HepG2 (cell line): ENCODE measurements at regions not wholly inside any gene's neighbourhood (a gene's known extent, or its start where the extent isn't known, plus 50 kb on each side); places are given as distances from the start of the nearest gene placed in this dataset.

Experiments used
- CEBPB ChIP-seq: IDR thresholded peaks from 2 replicates; pipeline ENCODE4 v1.6.1; 2011; ENCODE audit warnings: low read depth, low read length, improper control_type of control experiment, borderline replicate concordance
- EP300 ChIP-seq, 3 experiments: sonication (generic) in 1 of 3; formaldehyde crosslinking in 1 of 3; IDR thresholded peaks; 2 replicates each; pipeline versions ENCODE4 v1.5.1 to v1.6.1; 2011 to 2020; ENCODE audit warnings: low read depth in 2 of 3, low read length in 2 of 3, borderline replicate concordance in 1 of 3, improper control_type of control experiment in 1 of 3, mild to moderate bottlenecking in 1 of 3, missing genetic modification reagents in 1 of 3, moderate library complexity in 1 of 3
- HCFC1 ChIP-seq: fragments of 150-350 bp; IDR thresholded peaks from 2 replicates; pipeline ENCODE4 v1.6.1; 2014; ENCODE audit warnings: low read depth, low read length
- ZBTB21 ChIP-seq: sonication (generic); formaldehyde crosslinking; IDR thresholded peaks from 2 replicates; pipeline ENCODE4 v1.4.0; 2020; ENCODE audit warnings: missing genetic modification reagents
- ZNF577 ChIP-seq: sonication (generic); formaldehyde crosslinking; IDR thresholded peaks from 2 replicates; pipeline ENCODE4 v1.4.0; 2020; ENCODE audit warnings: mild to moderate bottlenecking, low read depth, missing genetic modification reagents, borderline replicate concordance
- ZNF83 ChIP-seq: sonication (generic); formaldehyde crosslinking; IDR thresholded peaks from 2 replicates; pipeline ENCODE4 v1.4.0; 2020; ENCODE audit warnings: missing genetic modification reagents, mild to moderate bottlenecking, borderline replicate concordance
- TF ChIP-seq, protein P1 (sequence below): sonication (generic); formaldehyde crosslinking; IDR thresholded peaks from 2 replicates; pipeline ENCODE4 v1.5.0; 2020; ENCODE audit warnings: mild to moderate bottlenecking, missing genetic modification reagents, moderate library complexity
- TF ChIP-seq, protein P2 (sequence below): sonication (generic); formaldehyde crosslinking; IDR thresholded peaks from 2 replicates; pipeline ENCODE4 v1.5.1; 2020; ENCODE audit warnings: mild to moderate bottlenecking, missing genetic modification reagents, moderate library complexity

- TF ChIP-seq, protein P1, sequence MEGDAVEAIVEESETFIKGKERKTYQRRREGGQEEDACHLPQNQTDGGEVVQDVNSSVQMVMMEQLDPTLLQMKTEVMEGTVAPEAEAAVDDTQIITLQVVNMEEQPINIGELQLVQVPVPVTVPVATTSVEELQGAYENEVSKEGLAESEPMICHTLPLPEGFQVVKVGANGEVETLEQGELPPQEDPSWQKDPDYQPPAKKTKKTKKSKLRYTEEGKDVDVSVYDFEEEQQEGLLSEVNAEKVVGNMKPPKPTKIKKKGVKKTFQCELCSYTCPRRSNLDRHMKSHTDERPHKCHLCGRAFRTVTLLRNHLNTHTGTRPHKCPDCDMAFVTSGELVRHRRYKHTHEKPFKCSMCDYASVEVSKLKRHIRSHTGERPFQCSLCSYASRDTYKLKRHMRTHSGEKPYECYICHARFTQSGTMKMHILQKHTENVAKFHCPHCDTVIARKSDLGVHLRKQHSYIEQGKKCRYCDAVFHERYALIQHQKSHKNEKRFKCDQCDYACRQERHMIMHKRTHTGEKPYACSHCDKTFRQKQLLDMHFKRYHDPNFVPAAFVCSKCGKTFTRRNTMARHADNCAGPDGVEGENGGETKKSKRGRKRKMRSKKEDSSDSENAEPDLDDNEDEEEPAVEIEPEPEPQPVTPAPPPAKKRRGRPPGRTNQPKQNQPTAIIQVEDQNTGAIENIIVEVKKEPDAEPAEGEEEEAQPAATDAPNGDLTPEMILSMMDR = no peak
- TF ChIP-seq, protein P2, sequence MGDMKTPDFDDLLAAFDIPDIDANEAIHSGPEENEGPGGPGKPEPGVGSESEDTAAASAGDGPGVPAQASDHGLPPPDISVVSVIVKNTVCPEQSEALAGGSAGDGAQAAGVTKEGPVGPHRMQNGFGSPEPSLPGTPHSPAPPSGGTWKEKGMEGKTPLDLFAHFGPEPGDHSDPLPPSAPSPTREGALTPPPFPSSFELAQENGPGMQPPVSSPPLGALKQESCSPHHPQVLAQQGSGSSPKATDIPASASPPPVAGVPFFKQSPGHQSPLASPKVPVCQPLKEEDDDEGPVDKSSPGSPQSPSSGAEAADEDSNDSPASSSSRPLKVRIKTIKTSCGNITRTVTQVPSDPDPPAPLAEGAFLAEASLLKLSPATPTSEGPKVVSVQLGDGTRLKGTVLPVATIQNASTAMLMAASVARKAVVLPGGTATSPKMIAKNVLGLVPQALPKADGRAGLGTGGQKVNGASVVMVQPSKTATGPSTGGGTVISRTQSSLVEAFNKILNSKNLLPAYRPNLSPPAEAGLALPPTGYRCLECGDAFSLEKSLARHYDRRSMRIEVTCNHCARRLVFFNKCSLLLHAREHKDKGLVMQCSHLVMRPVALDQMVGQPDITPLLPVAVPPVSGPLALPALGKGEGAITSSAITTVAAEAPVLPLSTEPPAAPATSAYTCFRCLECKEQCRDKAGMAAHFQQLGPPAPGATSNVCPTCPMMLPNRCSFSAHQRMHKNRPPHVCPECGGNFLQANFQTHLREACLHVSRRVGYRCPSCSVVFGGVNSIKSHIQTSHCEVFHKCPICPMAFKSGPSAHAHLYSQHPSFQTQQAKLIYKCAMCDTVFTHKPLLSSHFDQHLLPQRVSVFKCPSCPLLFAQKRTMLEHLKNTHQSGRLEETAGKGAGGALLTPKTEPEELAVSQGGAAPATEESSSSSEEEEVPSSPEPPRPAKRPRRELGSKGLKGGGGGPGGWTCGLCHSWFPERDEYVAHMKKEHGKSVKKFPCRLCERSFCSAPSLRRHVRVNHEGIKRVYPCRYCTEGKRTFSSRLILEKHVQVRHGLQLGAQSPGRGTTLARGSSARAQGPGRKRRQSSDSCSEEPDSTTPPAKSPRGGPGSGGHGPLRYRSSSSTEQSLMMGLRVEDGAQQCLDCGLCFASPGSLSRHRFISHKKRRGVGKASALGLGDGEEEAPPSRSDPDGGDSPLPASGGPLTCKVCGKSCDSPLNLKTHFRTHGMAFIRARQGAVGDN (CRISPR knock-in tag) = no peak
- TF ChIP-seq CEBPB (no peak), ZBTB21 (CRISPR knock-in tag) (no peak), EP300 (IDR thresholded peaks at IDR 0.05; ENCODE audit: low read depth in 2 of 2, low read length in 2 of 2) (no peak), EP300 (CRISPR knock-in tag; IDR thresholded peaks at IDR 0.05; ENCODE audit: borderline replicate concordance) (no peak), HCFC1 (no peak), ZNF83 (CRISPR knock-in tag) (no peak), ZNF577 (no peak)
These were observed 360.4 kb upstream of the FOXG1 start for GRCh38 chr14:28406196-28406595.
